RWPE2 (cell line): ENCODE measurements at regions not wholly inside any gene's neighbourhood (a gene's known extent, or its start where the extent isn't known, plus 50 kb on each side); places are given as distances from the start of the nearest gene placed in this dataset.

Source experiments
- ATAC-seq: fragments of 200-7000 bp; cut with Tn5 transposase; 3 replicates; pipeline ENCODE4 v1.9.1; 2021; ENCODE audit warnings: low read depth
- DNase-seq: peaks from one replicate; pipeline ENCODE4 v3.0.0-alpha.2; 2020; ENCODE audit warnings: low spot score
- H3K27ac ChIP-seq: fragments of 450-650 bp; 2 replicates; pipeline ENCODE4 v1.5.1; 2017; ENCODE audit warnings: mild to moderate bottlenecking; ENCODE audit not compliant: poor library complexity, severe bottlenecking
- H3K27me3 ChIP-seq: fragments of 250-450 bp; sonication (Bioruptor Pico); 2 replicates; pipeline ENCODE4 v1.5.1; 2021; ENCODE audit warnings: mild to moderate bottlenecking, moderate library complexity; ENCODE audit not compliant: insufficient read depth, poor library complexity, severe bottlenecking
- H3K36me3 ChIP-seq: fragments of 250-450 bp; sonication (Bioruptor Pico); 2 replicates; pipeline ENCODE4 v1.5.1; 2020; ENCODE audit warnings: low read depth, mild to moderate bottlenecking, moderate library complexity
- H3K4me1 ChIP-seq: fragments of 250-450 bp; sonication (Bioruptor Pico); 2 replicates; pipeline ENCODE4 v1.5.1; 2021; ENCODE audit warnings: mild to moderate bottlenecking, moderate library complexity; ENCODE audit not compliant: insufficient read depth, poor library complexity, severe bottlenecking
- H3K4me3 ChIP-seq: fragments of 250-450 bp; sonication (Bioruptor Pico); 2 replicates; pipeline ENCODE4 v1.5.1; 2021; ENCODE audit warnings: mild to moderate bottlenecking, moderate library complexity; ENCODE audit not compliant: severe bottlenecking
- H3K9me3 ChIP-seq: fragments of 250-450 bp; sonication (Bioruptor Pico); 2 replicates; pipeline ENCODE4 v1.5.1; 2021; ENCODE audit warnings: mild to moderate bottlenecking, moderate library complexity; ENCODE audit not compliant: severe bottlenecking
- CTCF ChIP-seq: fragments of 450-650 bp; IDR thresholded peaks from one replicate; pipeline ENCODE4 v1.5.1; 2017; ENCODE audit warnings: mild to moderate bottlenecking, moderate library complexity; ENCODE audit not compliant: poor library complexity, severe bottlenecking

GRCh38 chr3:30544812-30545211, 61.6 kb upstream of the TGFBR2 start:
- no peak for TF ChIP-seq CTCF
- H3K27ac ChIP-seq = peak overlapping the region; percentile 97
- no peaks in the 10 kb centered on the region for H3K36me3 ChIP-seq
- DNase-seq = no peak
- H3K4me1 ChIP-seq = peaks cover 36% of the 10 kb centered on the region
- no peaks in the 10 kb centered on the region for H3K27me3 ChIP-seq
- ATAC-seq = peak; percentile 92
- H3K4me3 ChIP-seq = no peak overlapping the region
- no peaks in the 10 kb centered on the region for H3K9me3 ChIP-seq

GRCh38 chr3:30546934-30547333, 59.5 kb upstream of the TGFBR2 start:
- no peak for TF ChIP-seq CTCF
- Histone ChIP-seq H3K4me3 (no peak overlapping the region), H3K4me1 (peaks cover 44% of the 10 kb centered on the region), H3K27ac (peak overlapping the region; percentile 97), H3K36me3 (no peaks in the 10 kb centered on the region), H3K9me3 (no peaks in the 10 kb centered on the region), H3K27me3 (no peaks in the 10 kb centered on the region)
- ATAC-seq (no peak), DNase-seq (no peak)

- Histone ChIP-seq H3K27ac (peak overlapping the region; percentile 76), H3K27me3 (no peaks in the 10 kb centered on the region), H3K4me3 (no peak overlapping the region), H3K9me3 (no peaks in the 10 kb centered on the region), H3K36me3 (no peaks in the 10 kb centered on the region), H3K4me1 (peaks cover 44% of the 10 kb centered on the region)
- DNase-seq (no peak), ATAC-seq (no peak)
- TF ChIP-seq CTCF = no peak
These were observed 58.7 kb upstream of the TGFBR2 start for GRCh38 chr3:30547716-30548115.

GRCh38 chr3:30548600-30548999, 57.8 kb upstream of the TGFBR2 start:
- peaks cover 44% of the 10 kb centered on the region for H3K4me1 ChIP-seq
- H3K27me3 ChIP-seq = no peaks in the 10 kb centered on the region
- ATAC-seq (peak; percentile 24; the same call in 1 of the 3 replicates), DNase-seq (no peak)
- H3K9me3 ChIP-seq = no peaks in the 10 kb centered on the region
- no peaks in the 10 kb centered on the region for H3K36me3 ChIP-seq
- peak overlapping the region; percentile 76 for H3K27ac ChIP-seq
- no peak for TF ChIP-seq CTCF
- no peak overlapping the region for H3K4me3 ChIP-seq

- Histone ChIP-seq H3K4me3 (no peak overlapping the region), H3K36me3 (no peaks in the 10 kb centered on the region), H3K27ac (peak overlapping the region; percentile 76), H3K9me3 (no peaks in the 10 kb centered on the region), H3K4me1 (peaks cover 35% of the 10 kb centered on the region), H3K27me3 (no peaks in the 10 kb centered on the region)
- TF ChIP-seq CTCF = no peak
- DNase-seq = no peak
- no peak for ATAC-seq
These were observed 56.8 kb upstream of the TGFBR2 start for GRCh38 chr3:30549600-30549999.
